CD4-positive, alpha-beta T cell treated with Interleukin-10 for 1 hour (primary cell): ENCODE measurements at regions not wholly inside any gene's neighbourhood (a gene's known extent, or its start where the extent isn't known, plus 50 kb on each side); places are given as distances from the start of the nearest gene placed in this dataset.
"Not testable (repeated sequence)": the region's sequence is repeated elsewhere in the genome, so short reads cannot be mapped to it uniquely, and the experiment has no call there.

ENCODE experiments used
- DNase-seq: peaks from one replicate; pipeline ENCODE4 v3.0.0-alpha.2; 2020

GRCh38 chr9:100639854-100640253 lies 62.0 kb downstream of the CAVIN4 start:
- no peak for DNase-seq

GRCh38 chr9:100640447-100641050 lies 62.7 kb downstream of the CAVIN4 start:
- no peak for DNase-seq

GRCh38 chr9:100641166-100641565 lies 63.3 kb downstream of the CAVIN4 start:
- DNase-seq: no peak

DNA sequence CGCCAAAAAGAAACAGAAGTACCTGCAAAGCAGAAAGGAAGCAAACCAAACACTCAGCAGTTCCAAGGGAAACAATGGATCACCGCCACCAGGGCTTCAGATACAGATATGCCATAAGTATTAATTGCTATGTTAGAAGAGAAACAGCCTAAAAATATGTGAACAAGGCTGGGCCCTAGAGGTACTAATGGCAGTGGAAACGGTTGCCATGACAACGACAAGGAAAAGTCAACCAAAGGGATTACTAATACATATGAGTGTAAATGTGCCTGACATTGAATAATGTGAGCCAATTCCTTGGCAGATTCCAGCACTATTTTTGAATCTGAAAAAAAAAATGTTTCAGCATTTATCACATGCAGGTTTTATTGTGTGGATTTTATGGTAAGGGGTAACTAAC lies 75.0 kb downstream of the CAVIN4 start:
- DNase-seq: no peak

DNA sequence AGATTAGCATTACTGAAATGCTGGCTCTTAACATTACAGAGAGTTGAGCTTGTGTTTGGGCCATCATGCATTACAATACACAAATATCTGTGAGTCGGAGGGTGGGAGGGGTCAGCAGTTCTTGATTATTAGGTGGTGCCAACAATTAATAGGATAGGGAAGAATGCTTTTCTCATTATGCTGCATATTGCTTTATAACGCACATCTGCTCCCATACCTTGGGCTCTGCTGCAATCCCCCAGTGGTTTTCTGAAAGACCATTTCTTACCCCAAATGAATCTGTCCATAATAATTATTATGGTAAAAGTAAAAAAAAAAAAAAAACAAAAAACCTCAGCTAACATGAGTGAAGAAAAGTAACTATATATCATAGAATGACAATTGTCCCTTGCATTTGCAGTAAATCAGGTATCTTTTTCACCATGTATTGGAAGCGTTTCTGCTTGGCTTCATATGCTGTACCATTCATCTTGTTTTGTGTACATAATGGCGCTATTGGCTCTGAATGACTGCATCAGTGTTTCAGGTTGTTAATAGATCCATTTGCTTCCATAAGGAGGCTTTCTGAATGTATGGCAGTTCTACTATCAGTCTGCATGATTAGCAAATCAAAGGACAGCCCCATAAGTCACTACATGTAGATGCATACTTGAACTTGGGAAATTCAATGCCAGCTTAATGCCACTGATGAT lies 75.9 kb downstream of the CAVIN4 start:
- no peak for DNase-seq

GRCh38 chr9:100656851-100657250 lies 79.0 kb downstream of the CAVIN4 start:
- not testable (repeated sequence) for DNase-seq

DNA sequence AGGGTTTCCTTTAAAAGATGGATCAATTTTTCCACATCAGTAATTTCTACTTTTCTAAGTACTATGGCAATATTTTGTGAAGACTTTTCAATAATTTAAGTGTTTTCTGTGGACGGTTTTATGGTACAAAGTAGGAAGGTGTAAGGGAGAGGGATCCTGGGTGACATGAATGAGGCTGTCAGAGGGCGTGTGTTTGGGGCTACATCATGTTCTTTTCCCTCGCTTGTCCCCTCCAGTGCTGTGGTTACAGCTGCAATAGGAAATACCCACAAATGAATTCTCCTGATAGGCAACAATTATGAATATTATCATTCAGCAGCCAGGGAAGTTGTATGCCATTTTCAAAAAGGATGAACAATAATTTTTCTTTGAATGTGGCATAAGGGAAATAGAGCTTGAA lies 83.8 kb downstream of the CAVIN4 start:
- no peak for DNase-seq

- DNase-seq: no peak
Observed at GRCh38 chr9:100662122-100662521, 84.2 kb downstream of the CAVIN4 start.

DNA sequence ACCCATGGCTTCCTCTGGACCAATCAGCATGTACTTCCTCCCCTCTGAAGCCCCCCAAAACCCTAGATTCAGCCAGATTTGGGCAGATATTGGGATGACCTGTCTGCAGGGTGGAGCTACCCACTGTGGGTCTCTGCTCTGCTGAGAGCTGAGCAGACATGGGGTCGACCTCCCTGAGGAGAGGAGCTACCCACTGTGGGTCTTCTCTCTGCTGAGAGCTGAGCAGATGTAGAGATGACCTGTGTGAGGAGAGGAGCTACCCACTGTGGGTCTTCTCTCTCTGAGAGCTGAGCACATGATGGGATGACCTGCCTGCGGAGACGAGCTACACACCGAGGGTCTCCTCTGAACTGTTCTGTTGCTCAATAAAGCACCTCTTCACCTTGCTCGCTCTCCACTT lies 89.6 kb downstream of the CAVIN4 start:
- DNase-seq: no peak

- no peak for DNase-seq
Observed at GRCh38 chr9:100668024-100668423, 90.1 kb downstream of the CAVIN4 start.

GRCh38 chr9:100669968-100670367 lies 92.1 kb downstream of the CAVIN4 start:
- no peak for DNase-seq

- no peak for DNase-seq
Observed at GRCh38 chr9:100670719-100671118, 92.8 kb downstream of the CAVIN4 start.

- no peak for DNase-seq
Observed at GRCh38 chr9:100671898-100672297, 94.0 kb downstream of the CAVIN4 start.

DNA sequence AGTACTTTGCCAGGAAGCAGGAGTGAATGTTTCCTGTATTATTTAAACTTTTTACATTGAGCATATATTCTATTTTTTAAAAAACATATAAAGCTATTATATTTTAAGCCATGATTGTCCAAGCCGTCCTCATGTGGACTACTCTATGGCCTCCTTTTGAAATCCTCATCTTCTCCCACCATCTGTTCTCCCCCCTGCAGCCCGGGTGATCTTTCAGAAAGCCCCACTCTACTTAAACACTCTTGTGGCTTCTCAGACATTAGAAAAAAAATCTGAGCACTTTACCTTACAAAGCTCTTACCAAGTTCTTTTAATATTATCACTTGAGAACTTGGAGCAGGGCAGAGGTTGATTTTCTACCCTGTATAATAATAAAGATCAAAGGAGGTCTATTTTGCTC lies 95.4 kb downstream of the CAVIN4 start:
- DNase-seq: no peak

DNA sequence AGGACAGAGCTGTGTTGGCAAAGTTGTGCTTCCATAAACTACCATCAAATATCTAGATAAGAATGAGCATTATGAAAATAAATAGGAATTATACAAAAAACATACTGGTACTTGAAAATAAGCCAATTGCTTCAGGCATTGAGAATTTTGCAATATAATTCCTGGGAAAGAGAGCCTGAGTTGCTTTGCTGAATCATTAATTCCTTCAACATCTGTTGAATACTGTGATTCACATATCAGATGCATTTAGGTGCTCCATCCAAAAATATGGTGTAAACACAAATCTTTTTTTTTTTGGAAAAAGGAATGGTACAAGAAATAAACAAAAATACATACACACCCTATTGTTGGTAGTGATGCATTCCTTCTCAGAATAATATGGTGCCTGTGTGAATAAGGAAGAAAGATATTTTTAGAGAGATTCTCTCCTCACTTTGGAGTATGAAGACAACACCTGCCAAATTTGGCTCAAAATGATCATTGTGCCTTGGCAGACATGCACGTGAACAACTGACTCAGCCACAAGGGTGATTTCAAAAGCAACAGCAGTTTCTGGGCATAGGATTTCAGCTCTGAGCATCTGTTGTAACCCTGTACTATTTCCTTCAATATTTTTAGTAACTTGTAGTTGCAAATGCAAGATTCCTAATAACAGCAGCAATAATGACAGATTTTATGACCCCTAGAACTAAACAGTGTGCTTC lies 96.7 kb downstream of the CAVIN4 start:
- DNase-seq: no peak

DNA sequence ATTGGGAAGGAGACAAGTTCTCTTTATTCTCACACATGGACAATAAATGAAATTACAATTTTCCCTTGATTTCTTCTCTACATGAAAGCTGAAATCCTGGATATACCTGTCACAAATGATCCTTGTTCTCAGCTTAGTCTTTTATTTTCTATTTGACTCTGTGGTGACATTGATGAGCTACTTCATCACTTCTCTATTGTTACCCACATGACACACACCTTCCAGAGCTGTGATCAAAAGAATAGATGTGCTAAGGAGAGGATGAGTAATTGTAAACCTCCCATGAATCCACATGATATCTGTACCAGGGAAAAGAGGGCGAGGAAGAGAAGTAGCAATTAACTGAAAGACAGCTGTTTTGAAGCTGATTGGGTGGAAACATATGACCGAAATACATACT lies 102.0 kb downstream of the CAVIN4 start:
- DNase-seq: no peak

DNA sequence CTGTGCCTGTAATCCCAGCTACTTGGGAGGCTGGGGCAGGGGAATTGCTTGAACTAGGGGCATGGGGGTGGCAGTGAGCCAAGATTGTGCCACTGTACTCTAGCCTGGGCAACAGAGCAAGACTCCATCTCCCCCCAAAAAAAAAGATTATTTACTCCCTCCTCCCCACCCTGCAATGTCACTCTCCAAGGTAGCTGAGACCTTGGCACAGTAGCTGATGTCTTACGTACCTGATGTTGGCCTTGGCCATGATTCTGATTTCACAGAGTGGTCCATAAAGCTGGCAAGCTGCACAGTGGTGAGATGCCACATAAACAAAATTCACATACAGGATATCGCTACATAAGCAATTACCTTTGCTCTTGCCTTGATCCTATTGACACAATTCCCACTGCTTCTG lies 108.5 kb downstream of the CAVIN4 start:
- DNase-seq: no peak

GRCh38 chr9:100689635-100690034 lies 111.8 kb downstream of the CAVIN4 start:
- DNase-seq: no peak

DNA sequence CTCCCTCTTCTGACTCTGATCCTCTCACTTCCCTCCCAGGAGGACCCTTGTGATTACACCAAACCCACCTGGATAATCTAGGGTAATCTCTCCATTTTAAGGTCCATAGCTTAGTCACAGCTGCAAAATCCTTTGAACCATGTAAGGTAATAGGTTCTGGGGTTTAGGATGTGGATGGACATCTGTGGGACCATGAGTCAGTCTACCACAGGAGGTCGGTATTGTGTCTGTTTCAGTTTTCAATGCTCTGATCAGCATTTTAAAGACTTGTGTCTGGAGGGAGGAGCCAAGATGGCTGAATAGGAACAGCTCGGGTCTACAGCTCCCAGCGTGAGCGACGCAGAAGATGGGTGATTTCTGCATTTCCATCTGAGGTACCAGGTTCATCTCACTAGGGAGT lies 112.6 kb downstream of the CAVIN4 start:
- no peak for DNase-seq

GRCh38 chr9:100697339-100697738 lies 119.5 kb downstream of the CAVIN4 start:
- no peak for DNase-seq

GRCh38 chr9:100698945-100699344 lies 121.1 kb downstream of the CAVIN4 start:
- no peak for DNase-seq

- no peak for DNase-seq
Observed at GRCh38 chr9:100699668-100700067, 121.8 kb downstream of the CAVIN4 start.

- no peak for DNase-seq
Observed at GRCh38 chr9:100700689-100701318, 122.9 kb downstream of the CAVIN4 start.
